ENCODE measurements at regions not wholly inside any gene's neighbourhood (a gene's known extent, or its start where the extent isn't known, plus 50 kb on each side); places are given as distances from the start of the nearest gene placed in this dataset.

- Mint-ChIP-seq H3K27me3 (no peaks in the 10 kb centered on the region), H3K9me3 (peaks cover 11% of the 10 kb centered on the region), H3K4me3 (no peak overlapping the region), H3K36me3 (ENCODE audit: low read depth) (no peaks in the 10 kb centered on the region), H3K4me1 (no peaks in the 10 kb centered on the region), H3K27ac (no peak overlapping the region)
- ATAC-seq (no peak), DNase-seq (no peak)
These were observed 819.3 kb upstream of the PCDH20 start for GRCh38 chr13:62234780-62235440.

GRCh38 chr13:62210951-62211350, 795.3 kb upstream of the PCDH20 start:
- peaks cover 16% of the 10 kb centered on the region for H3K9me3 Mint-ChIP-seq
- ATAC-seq, result no peak
- H3K4me1 Mint-ChIP-seq, result no peaks in the 10 kb centered on the region
- no peak overlapping the region for H3K27ac Mint-ChIP-seq
- H3K27me3 Mint-ChIP-seq, result no peaks in the 10 kb centered on the region
- no peaks in the 10 kb centered on the region for H3K36me3 Mint-ChIP-seq (ENCODE audit: low read depth)
- no peak for DNase-seq
- no peak overlapping the region for H3K4me3 Mint-ChIP-seq

GRCh38 chr13:62209529-62209928, 793.9 kb upstream of the PCDH20 start:
- DNase-seq, result no peak
- Mint-ChIP-seq H3K27ac (no peak overlapping the region), H3K36me3 (ENCODE audit: low read depth) (no peaks in the 10 kb centered on the region), H3K27me3 (no peaks in the 10 kb centered on the region), H3K4me3 (no peak overlapping the region), H3K4me1 (no peaks in the 10 kb centered on the region), H3K9me3 (peaks cover 25% of the 10 kb centered on the region)
- ATAC-seq, result no peak

- Mint-ChIP-seq H3K4me3 (no peak overlapping the region), H3K36me3 (ENCODE audit: low read depth) (no peaks in the 10 kb centered on the region), H3K27ac (no peak overlapping the region), H3K27me3 (no peaks in the 10 kb centered on the region), H3K9me3 (peaks cover 21% of the 10 kb centered on the region), H3K4me1 (no peaks in the 10 kb centered on the region)
- no peak for ATAC-seq
- DNase-seq, result no peak
These were observed 791.7 kb upstream of the PCDH20 start for GRCh38 chr13:62207388-62207787.

GRCh38 chr13:62206165-62206564, 790.5 kb upstream of the PCDH20 start:
- Mint-ChIP-seq H3K27me3 (no peaks in the 10 kb centered on the region), H3K9me3 (peaks cover 21% of the 10 kb centered on the region), H3K27ac (no peak overlapping the region), H3K4me1 (no peaks in the 10 kb centered on the region), H3K36me3 (ENCODE audit: low read depth) (no peaks in the 10 kb centered on the region), H3K4me3 (no peak overlapping the region)
- DNase-seq (no peak), ATAC-seq (no peak)

- Mint-ChIP-seq H3K27ac (no peak overlapping the region), H3K4me1 (no peaks in the 10 kb centered on the region), H3K9me3 (peaks cover 27% of the 10 kb centered on the region), H3K4me3 (no peak overlapping the region), H3K27me3 (no peaks in the 10 kb centered on the region), H3K36me3 (ENCODE audit: low read depth) (no peaks in the 10 kb centered on the region)
- DNase-seq, result no peak
- no peak for ATAC-seq
These were observed 789.6 kb upstream of the PCDH20 start for GRCh38 chr13:62205273-62205672.

- Mint-ChIP-seq H3K27ac (no peak overlapping the region), H3K4me1 (no peaks in the 10 kb centered on the region), H3K4me3 (no peak overlapping the region), H3K36me3 (ENCODE audit: low read depth) (no peaks in the 10 kb centered on the region), H3K9me3 (peaks cover 16% of the 10 kb centered on the region), H3K27me3 (no peaks in the 10 kb centered on the region)
- ATAC-seq, result no peak
- no peak for DNase-seq
These were observed 778.7 kb upstream of the PCDH20 start for GRCh38 chr13:62194371-62194770.

GRCh38 chr13:62193919-62194318, 778.3 kb upstream of the PCDH20 start:
- H3K4me3 Mint-ChIP-seq, result no peak overlapping the region
- H3K27me3 Mint-ChIP-seq, result no peaks in the 10 kb centered on the region
- H3K36me3 Mint-ChIP-seq (ENCODE audit: low read depth), result no peaks in the 10 kb centered on the region
- ATAC-seq (no peak), DNase-seq (no peak)
- H3K9me3 Mint-ChIP-seq, result peaks cover 16% of the 10 kb centered on the region
- no peaks in the 10 kb centered on the region for H3K4me1 Mint-ChIP-seq
- H3K27ac Mint-ChIP-seq, result no peak overlapping the region

- H3K4me3 Mint-ChIP-seq, result no peak overlapping the region
- DNase-seq (no peak), ATAC-seq (no peak)
- H3K27ac Mint-ChIP-seq, result no peak overlapping the region
- no peaks in the 10 kb centered on the region for H3K27me3 Mint-ChIP-seq
- H3K4me1 Mint-ChIP-seq, result no peaks in the 10 kb centered on the region
- H3K36me3 Mint-ChIP-seq (ENCODE audit: low read depth), result no peaks in the 10 kb centered on the region
- peaks cover 18% of the 10 kb centered on the region for H3K9me3 Mint-ChIP-seq
These were observed 770.1 kb upstream of the PCDH20 start for GRCh38 chr13:62185631-62186255.

GRCh38 chr13:62176051-62176450, 760.4 kb upstream of the PCDH20 start:
- Mint-ChIP-seq H3K36me3 (ENCODE audit: low read depth) (no peaks in the 10 kb centered on the region), H3K4me3 (no peak overlapping the region), H3K4me1 (no peaks in the 10 kb centered on the region), H3K9me3 (no peaks in the 10 kb centered on the region), H3K27ac (no peak overlapping the region), H3K27me3 (no peaks in the 10 kb centered on the region)
- DNase-seq, result no peak
- ATAC-seq, result no peak

GRCh38 chr13:62173958-62174357, 758.3 kb upstream of the PCDH20 start:
- Mint-ChIP-seq H3K27ac (no peak overlapping the region), H3K9me3 (peaks cover 7% of the 10 kb centered on the region), H3K27me3 (no peaks in the 10 kb centered on the region), H3K4me1 (no peaks in the 10 kb centered on the region), H3K36me3 (ENCODE audit: low read depth) (no peaks in the 10 kb centered on the region), H3K4me3 (no peak overlapping the region)
- ATAC-seq (no peak), DNase-seq (no peak)

- H3K27me3 Mint-ChIP-seq, result no peaks in the 10 kb centered on the region
- H3K4me1 Mint-ChIP-seq, result no peaks in the 10 kb centered on the region
- no peak for DNase-seq
- H3K4me3 Mint-ChIP-seq, result no peak overlapping the region
- peaks cover 8% of the 10 kb centered on the region for H3K9me3 Mint-ChIP-seq
- no peak for ATAC-seq
- no peaks in the 10 kb centered on the region for H3K36me3 Mint-ChIP-seq (ENCODE audit: low read depth)
- no peak overlapping the region for H3K27ac Mint-ChIP-seq
These were observed 756.0 kb upstream of the PCDH20 start for GRCh38 chr13:62171697-62172096.

- no peak overlapping the region for H3K4me3 Mint-ChIP-seq
- DNase-seq (no peak), ATAC-seq (no peak)
- H3K4me1 Mint-ChIP-seq, result no peaks in the 10 kb centered on the region
- H3K27me3 Mint-ChIP-seq, result no peaks in the 10 kb centered on the region
- H3K9me3 Mint-ChIP-seq, result peaks cover 12% of the 10 kb centered on the region
- no peaks in the 10 kb centered on the region for H3K36me3 Mint-ChIP-seq (ENCODE audit: low read depth)
- H3K27ac Mint-ChIP-seq, result no peak overlapping the region
These were observed 753.2 kb upstream of the PCDH20 start for GRCh38 chr13:62168891-62169290.

- no peak overlapping the region for H3K4me3 Mint-ChIP-seq
- no peaks in the 10 kb centered on the region for H3K36me3 Mint-ChIP-seq (ENCODE audit: low read depth)
- no peak for DNase-seq
- peaks cover 12% of the 10 kb centered on the region for H3K9me3 Mint-ChIP-seq
- H3K27ac Mint-ChIP-seq, result no peak overlapping the region
- H3K27me3 Mint-ChIP-seq, result no peaks in the 10 kb centered on the region
- no peak for ATAC-seq
- H3K4me1 Mint-ChIP-seq, result no peaks in the 10 kb centered on the region
These were observed 752.1 kb upstream of the PCDH20 start for GRCh38 chr13:62167650-62168172.

- Mint-ChIP-seq H3K4me1 (no peaks in the 10 kb centered on the region), H3K27me3 (no peaks in the 10 kb centered on the region), H3K9me3 (peaks cover 14% of the 10 kb centered on the region), H3K36me3 (ENCODE audit: low read depth) (no peaks in the 10 kb centered on the region), H3K27ac (no peak overlapping the region), H3K4me3 (no peak overlapping the region)
- ATAC-seq, result no peak
- no peak for DNase-seq
These were observed 747.2 kb upstream of the PCDH20 start for GRCh38 chr13:62162860-62163259.
